HepG2 (cell line): ENCODE measurements at regions not wholly inside any gene's neighbourhood (a gene's known extent, or its start where the extent isn't known, plus 50 kb on each side); places are given as distances from the start of the nearest gene placed in this dataset.

Experiments
- ATAC-seq: fragments of 200-7000 bp; cut with Tn5 transposase; 3 replicates; pipeline ENCODE4 v1.9.1; 2020; ENCODE audit warnings: mild to moderate bottlenecking, moderate library complexity
- BruUV-seq: library from RNA; stranded (reverse); fragments of 400-500 nt; replicated peaks from 2 replicates; lab custom pipeline; 2021; lab: Mats Ljungman, UMichigan
- CTCF ChIA-PET: fragments of 300-600 bp; formaldehyde crosslinking; extraction: SDS; loops from one replicate; lab custom pipeline; 2021; ENCODE audit warnings: low total read pairs, inconsistent platforms, low intra/inter-chr PET ratio; lab: Yijun Ruan, JAX
- POLR2A ChIA-PET: fragments of 350-600 bp; sonication (Branson Sonifier 250); formaldehyde crosslinking; loops from one replicate; lab custom pipeline; 2020; ENCODE audit warnings: antibody characterized with exemption, inconsistent platforms; lab: Yijun Ruan, JAX
- DNase-seq: peaks from one replicate; pipeline ENCODE4 v3.0.0-alpha.2; 2015; ENCODE audit warnings: low spot score
- FAIRE-seq: peaks from 3 replicates; lab custom pipeline; 2011; peaks lifted over from hg19 to GRCh38; lab: Jason Lieb, UNC
- H2AFZ ChIP-seq: one replicate; pipeline ENCODE4 v1.6.1; 2011; ENCODE audit warnings: low read length, inconsistent platforms
- H3K27ac ChIP-seq: fragments of 300-600 bp; 3 replicates; pipeline ENCODE4 v1.8.0; 2011; ENCODE audit warnings: mixed run types, mild to moderate bottlenecking, mixed read lengths, low read length, inconsistent platforms; ENCODE audit not compliant: insufficient read depth; ENCODE audit errors: extremely low read length
- H3K27me3 ChIP-seq, 2 experiments: fragments of 200-600 bp in 1 of 2; 2 replicates in 1 of 2; 3 replicates in 1 of 2; pipeline versions ENCODE4 v1.6.0 to v1.8.0; 2011; ENCODE audit warnings: low read length in 2 of 2, mild to moderate bottlenecking in 2 of 2, moderate library complexity in 2 of 2, inconsistent platforms in 1 of 2; ENCODE audit not compliant: insufficient read depth in 2 of 2, control insufficient read depth in 1 of 2
- H3K36me3 ChIP-seq, 2 experiments: fragments of 200-600 bp in 1 of 2; replicated peaks in 1 of 2; 2 replicates in 1 of 2; 3 replicates in 1 of 2; pipeline versions ENCODE4 v1.5.1 to v1.8.0; 2011; ENCODE audit warnings: low read length in 2 of 2, inconsistent platforms in 1 of 2; ENCODE audit not compliant: insufficient read depth in 2 of 2, control insufficient read depth in 1 of 2
- H3K4me1 ChIP-seq: 2 replicates; pipeline ENCODE4 v1.5.1; 2012; ENCODE audit warnings: low read length, inconsistent platforms; ENCODE audit not compliant: insufficient read depth
- H3K4me2 ChIP-seq: 2 replicates; pipeline ENCODE4 v1.6.0; 2011; ENCODE audit warnings: low read depth, low read length, inconsistent platforms
- H3K4me3 ChIP-seq, 3 experiments: fragments of 200-600 bp in 1 of 3; sonication (generic), shearing (Covaris generic) in 1 of 3; replicated peaks in 1 of 3; 2 replicates each; pipeline ENCODE4 v1.5.1; 2011 to 2016; ENCODE audit warnings: low read length in 3 of 3, inconsistent platforms in 2 of 3, low read depth in 2 of 3, mild to moderate bottlenecking in 2 of 3, control low read depth in 1 of 3, mixed read lengths in 1 of 3; ENCODE audit not compliant: insufficient read depth in 1 of 3
- H3K79me2 ChIP-seq: one replicate; pipeline ENCODE4 v1.6.1; 2011; ENCODE audit warnings: low read length, inconsistent platforms; ENCODE audit not compliant: insufficient read depth
- H3K9ac ChIP-seq: 2 replicates; pipeline ENCODE4 v1.6.0; 2011; ENCODE audit warnings: mild to moderate bottlenecking, low read depth, low read length, inconsistent platforms; ENCODE audit not compliant: insufficient read depth
- H3K9me3 ChIP-seq: 2 replicates; pipeline ENCODE4 v1.5.1; 2012; ENCODE audit warnings: mild to moderate bottlenecking, low read length
- H4K20me1 ChIP-seq: 2 replicates; pipeline ENCODE4 v1.6.0; 2011; ENCODE audit warnings: inconsistent platforms, mild to moderate bottlenecking, low read length, moderate library complexity; ENCODE audit not compliant: insufficient read depth
- FLYWCH1 ChIP-seq: sonication (generic); formaldehyde crosslinking; IDR thresholded peaks from 2 replicates; pipeline ENCODE4 v1.8.1; 2023; ENCODE audit warnings: mild to moderate bottlenecking, missing genetic modification reagents
- HOXA7 ChIP-seq: sonication (generic); formaldehyde crosslinking; IDR thresholded peaks from 2 replicates; pipeline ENCODE4 v1.8.1; 2022; ENCODE audit warnings: mild to moderate bottlenecking, missing genetic modification reagents, moderate library complexity
- ISL2 ChIP-seq: sonication (generic); formaldehyde crosslinking; IDR thresholded peaks from 2 replicates; pipeline ENCODE4 v1.5.0; 2020; ENCODE audit warnings: missing genetic modification reagents
- ZC3H13 ChIP-seq: sonication (generic); formaldehyde crosslinking; IDR thresholded peaks from 2 replicates; pipeline ENCODE4 v1.8.1; 2023; ENCODE audit warnings: mild to moderate bottlenecking, missing genetic modification reagents, moderate library complexity
- ZNF607 ChIP-seq: sonication (generic); formaldehyde crosslinking; IDR thresholded peaks from 2 replicates; pipeline ENCODE4 v1.5.1; 2020; ENCODE audit warnings: missing genetic modification reagents, mild to moderate bottlenecking, borderline replicate concordance
- ZNF773 ChIP-seq: sonication (generic); formaldehyde crosslinking; IDR thresholded peaks from 2 replicates; pipeline ENCODE4 v1.4.0; 2020; ENCODE audit warnings: missing genetic modification reagents, borderline replicate concordance
- ZNF780A ChIP-seq: sonication (generic); formaldehyde crosslinking; IDR thresholded peaks from 2 replicates; pipeline ENCODE4 v1.8.0; 2022; ENCODE audit warnings: mild to moderate bottlenecking, missing genetic modification reagents, moderate library complexity
- WGBS: methylation state at CpG from one replicate; pipeline ENCODE4 v1.1.6; 2017; ENCODE audit warnings: low lambda C conversion rate; 5-methylcytosine and 5-hydroxymethylcytosine counted together
- in situ Hi-C: cut with HindIII; loops from 2 replicates; pipeline ENCODE4 v1.10.0; 2017; ENCODE audit warnings: low pct_unique_long_range_greater_than_20kb; ENCODE audit not compliant: extremely low pct_ligation_motif_present
- intact Hi-C: fragments of 100-400 bp; cut with micrococcal nuclease; formaldehyde crosslinking; loops from one replicate; pipeline ENCODE4 v1.10.0; 2022; ENCODE audit not compliant: unreplicated experiment
- TF ChIP-seq, protein P1 (sequence below): IDR thresholded peaks from 2 replicates; pipeline ENCODE4 v1.6.1; 2016; ENCODE audit warnings: missing genetic modification reagents, missing compliant biosample characterization
- TF ChIP-seq, protein P2 (sequence below): sonication (generic); formaldehyde crosslinking; IDR thresholded peaks from 2 replicates; pipeline ENCODE4 v1.5.0; 2020; ENCODE audit warnings: missing genetic modification reagents
- TF ChIP-seq, protein P3 (sequence below): sonication (generic); formaldehyde crosslinking; IDR thresholded peaks from 2 replicates; pipeline ENCODE4 v1.8.1; 2023; ENCODE audit warnings: missing genetic modification reagents, inconsistent platforms, borderline replicate concordance

- H3K9ac ChIP-seq: no peak overlapping the region
- H3K27me3 ChIP-seq: peaks cover 10 to 30% of the 10 kb centered on the region in 2 experiments; a peak in 4 of 5 replicates
- no peak for FAIRE-seq
- H3K79me2 ChIP-seq: no peaks in the 10 kb centered on the region
- ChIA-PET POLR2A (no interaction called here), CTCF (no interaction called here)
- intact Hi-C loops (no loop called here), in situ Hi-C loops (no loop called here)
- H3K9me3 ChIP-seq: no peaks in the 10 kb centered on the region
- H3K4me2 ChIP-seq: no peak overlapping the region
- TF ChIP-seq ISL2 (CRISPR knock-in tag) (no peak), ZC3H13 (CRISPR knock-in tag) (no peak), ZNF780A (CRISPR knock-in tag) (no peak), ZNF773 (CRISPR knock-in tag) (no peak), ZNF607 (CRISPR knock-in tag) (no peak), FLYWCH1 (CRISPR knock-in tag) (no peak), HOXA7 (CRISPR knock-in tag) (no peak)
- TF ChIP-seq, protein P1, sequence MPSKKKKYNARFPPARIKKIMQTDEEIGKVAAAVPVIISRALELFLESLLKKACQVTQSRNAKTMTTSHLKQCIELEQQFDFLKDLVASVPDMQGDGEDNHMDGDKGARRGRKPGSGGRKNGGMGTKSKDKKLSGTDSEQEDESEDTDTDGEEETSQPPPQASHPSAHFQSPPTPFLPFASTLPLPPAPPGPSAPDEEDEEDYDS (CRISPR knock-in tag): no peak
- TF ChIP-seq, protein P2, sequence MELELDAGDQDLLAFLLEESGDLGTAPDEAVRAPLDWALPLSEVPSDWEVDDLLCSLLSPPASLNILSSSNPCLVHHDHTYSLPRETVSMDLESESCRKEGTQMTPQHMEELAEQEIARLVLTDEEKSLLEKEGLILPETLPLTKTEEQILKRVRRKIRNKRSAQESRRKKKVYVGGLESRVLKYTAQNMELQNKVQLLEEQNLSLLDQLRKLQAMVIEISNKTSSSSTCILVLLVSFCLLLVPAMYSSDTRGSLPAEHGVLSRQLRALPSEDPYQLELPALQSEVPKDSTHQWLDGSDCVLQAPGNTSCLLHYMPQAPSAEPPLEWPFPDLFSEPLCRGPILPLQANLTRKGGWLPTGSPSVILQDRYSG: no peak
- TF ChIP-seq, protein P3, sequence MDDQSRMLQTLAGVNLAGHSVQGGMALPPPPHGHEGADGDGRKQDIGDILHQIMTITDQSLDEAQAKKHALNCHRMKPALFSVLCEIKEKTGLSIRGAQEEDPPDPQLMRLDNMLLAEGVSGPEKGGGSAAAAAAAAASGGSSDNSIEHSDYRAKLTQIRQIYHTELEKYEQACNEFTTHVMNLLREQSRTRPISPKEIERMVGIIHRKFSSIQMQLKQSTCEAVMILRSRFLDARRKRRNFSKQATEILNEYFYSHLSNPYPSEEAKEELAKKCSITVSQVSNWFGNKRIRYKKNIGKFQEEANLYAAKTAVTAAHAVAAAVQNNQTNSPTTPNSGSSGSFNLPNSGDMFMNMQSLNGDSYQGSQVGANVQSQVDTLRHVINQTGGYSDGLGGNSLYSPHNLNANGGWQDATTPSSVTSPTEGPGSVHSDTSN: no peak
- DNase-seq: no peak
- no peaks in the 10 kb centered on the region for H3K36me3 ChIP-seq
- no peak overlapping the region for H3K4me3 ChIP-seq
- no peak overlapping the region for H2AFZ ChIP-seq
- no peak overlapping the region for H3K27ac ChIP-seq
- WGBS: 5% methylated on average over 3 of the region's 3 CpGs
- H3K4me1 ChIP-seq: no peaks in the 10 kb centered on the region
- no TSS peak for BruUV-seq
- no peaks in the 10 kb centered on the region for H4K20me1 ChIP-seq
- no peak for ATAC-seq
Measured at GRCh38 chr20:51227744-51228143, 204.8 kb upstream of the KCNG1 start.
